HG02623 (cell line): ENCODE measurements at regions not wholly inside any gene's neighbourhood (a gene's known extent, or its start where the extent isn't known, plus 50 kb on each side); places are given as distances from the start of the nearest gene placed in this dataset.

Experiments used
- ATAC-seq: cut with Tn5 transposase; IDR thresholded peaks from one replicate; pipeline ENCODE4 v1.9.1; 2021; ENCODE audit warnings: moderate library complexity; ENCODE audit not compliant: unreplicated experiment

- no peak for ATAC-seq
Measured at GRCh38 chrY:8202837-8203236, 1134.4 kb upstream of the TSPY4 start.

GRCh38 chrY:8241144-8241543 is 1096.1 kb upstream of the TSPY4 start:
- ATAC-seq: no peak

GRCh38 chrY:8273807-8274206 is 1063.5 kb upstream of the TSPY4 start:
- no peak for ATAC-seq

GRCh38 chrY:8305021-8305420 is 1032.2 kb upstream of the TSPY4 start:
- ATAC-seq: no peak

GRCh38 chrY:8324113-8324512 is 1013.2 kb upstream of the TSPY4 start:
- no peak for ATAC-seq

- ATAC-seq: no peak
Measured at GRCh38 chrY:8326944-8327343, 1010.3 kb upstream of the TSPY4 start.

GRCh38 chrY:8327708-8328354 is 1009.4 kb upstream of the TSPY4 start:
- no peak for ATAC-seq

- no peak for ATAC-seq
Measured at GRCh38 chrY:8329431-8329830, 1007.8 kb upstream of the TSPY4 start.

GRCh38 chrY:8329929-8330328 is 1007.3 kb upstream of the TSPY4 start:
- no peak for ATAC-seq

GRCh38 chrY:8333328-8333727 is 1003.9 kb upstream of the TSPY4 start:
- ATAC-seq: no peak

- no peak for ATAC-seq
Measured at GRCh38 chrY:8335299-8335835, 1001.9 kb upstream of the TSPY4 start.

- no peak for ATAC-seq
Measured at GRCh38 chrY:8336112-8336774, 1001.0 kb upstream of the TSPY4 start.

- ATAC-seq: no peak
Measured at GRCh38 chrY:8341000-8341399, 996.3 kb upstream of the TSPY4 start.

- no peak for ATAC-seq
Measured at GRCh38 chrY:8342173-8342572, 995.1 kb upstream of the TSPY4 start.

- ATAC-seq: no peak
Measured at GRCh38 chrY:8351241-8351640, 986.0 kb upstream of the TSPY4 start.

- ATAC-seq: no peak
Measured at GRCh38 chrY:8352201-8352600, 985.1 kb upstream of the TSPY4 start.

- no peak for ATAC-seq
Measured at GRCh38 chrY:8358161-8358560, 979.1 kb upstream of the TSPY4 start.

GRCh38 chrY:8361715-8362114 is 975.5 kb upstream of the TSPY4 start:
- ATAC-seq: no peak

- no peak for ATAC-seq
Measured at GRCh38 chrY:8377491-8377890, 959.8 kb upstream of the TSPY4 start.

GRCh38 chrY:8379800-8380199 is 957.5 kb upstream of the TSPY4 start:
- no peak for ATAC-seq

- ATAC-seq: peak; percentile 58
Measured at GRCh38 chrY:8381425-8381824, 955.8 kb upstream of the TSPY4 start.

GRCh38 chrY:8386053-8386452 is 951.2 kb upstream of the TSPY4 start:
- no peak for ATAC-seq

GRCh38 chrY:8388512-8388911 is 948.8 kb upstream of the TSPY4 start:
- ATAC-seq: no peak
